ENCODE measurements at regions not wholly inside any gene's neighbourhood (a gene's known extent, or its start where the extent isn't known, plus 50 kb on each side); places are given as distances from the start of the nearest gene placed in this dataset.

DNA sequence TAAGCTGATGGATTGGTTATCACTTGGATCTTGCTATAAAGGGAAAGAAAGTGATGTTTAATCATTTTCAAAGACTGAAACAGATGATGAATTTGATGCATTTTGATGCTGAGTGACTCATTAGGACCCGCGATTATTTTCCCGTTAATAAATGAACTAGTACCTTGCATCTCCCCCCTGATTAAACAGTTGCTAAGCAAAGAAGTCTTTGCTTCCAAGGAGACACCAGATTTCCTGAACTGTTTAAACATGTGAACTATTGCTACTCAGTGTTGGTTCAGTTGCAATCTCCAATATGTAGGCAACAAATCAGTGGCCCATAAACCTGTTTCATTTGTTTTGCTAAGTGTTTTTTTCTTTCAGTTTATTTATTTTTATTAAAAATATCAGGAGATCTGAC, 375.2 kb downstream of the AACS start:
- TF ChIP-seq YY1 (IDR thresholded peaks at IDR 0.05; ENCODE audit: low read depth) = no peak
- no peak for TF ChIP-seq NFIC (IDR thresholded peaks at IDR 0.05)
- TF ChIP-seq EP300 (IDR thresholded peaks at IDR 0.05; ENCODE audit: borderline replicate concordance) = no peak
